ENCODE measurements at regions not wholly inside any gene's neighbourhood (a gene's known extent, or its start where the extent isn't known, plus 50 kb on each side); places are given as distances from the start of the nearest gene placed in this dataset.
"Not testable (repeated sequence)": the region's sequence is repeated elsewhere in the genome, so short reads cannot be mapped to it uniquely, and the experiment has no call there.

GRCh38 chr12:25698772-25699171 is 145.7 kb upstream of the LMNTD1 start:
- TF ChIP-seq, protein P1, sequence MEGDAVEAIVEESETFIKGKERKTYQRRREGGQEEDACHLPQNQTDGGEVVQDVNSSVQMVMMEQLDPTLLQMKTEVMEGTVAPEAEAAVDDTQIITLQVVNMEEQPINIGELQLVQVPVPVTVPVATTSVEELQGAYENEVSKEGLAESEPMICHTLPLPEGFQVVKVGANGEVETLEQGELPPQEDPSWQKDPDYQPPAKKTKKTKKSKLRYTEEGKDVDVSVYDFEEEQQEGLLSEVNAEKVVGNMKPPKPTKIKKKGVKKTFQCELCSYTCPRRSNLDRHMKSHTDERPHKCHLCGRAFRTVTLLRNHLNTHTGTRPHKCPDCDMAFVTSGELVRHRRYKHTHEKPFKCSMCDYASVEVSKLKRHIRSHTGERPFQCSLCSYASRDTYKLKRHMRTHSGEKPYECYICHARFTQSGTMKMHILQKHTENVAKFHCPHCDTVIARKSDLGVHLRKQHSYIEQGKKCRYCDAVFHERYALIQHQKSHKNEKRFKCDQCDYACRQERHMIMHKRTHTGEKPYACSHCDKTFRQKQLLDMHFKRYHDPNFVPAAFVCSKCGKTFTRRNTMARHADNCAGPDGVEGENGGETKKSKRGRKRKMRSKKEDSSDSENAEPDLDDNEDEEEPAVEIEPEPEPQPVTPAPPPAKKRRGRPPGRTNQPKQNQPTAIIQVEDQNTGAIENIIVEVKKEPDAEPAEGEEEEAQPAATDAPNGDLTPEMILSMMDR (IDR thresholded peaks at IDR 0.05) = no peak
- TF ChIP-seq POLR2A (IDR thresholded peaks at IDR 0.05) = no peak
- H3K27ac ChIP-seq = no peak overlapping the region
- intact Hi-C loops (cut with DNase I) = no loop called here
- H3K4me1 ChIP-seq = no peaks in the 10 kb centered on the region
- no peak for DNase-seq
- H3K4me3 ChIP-seq = no peak overlapping the region
- H3K9me3 ChIP-seq = no peaks in the 10 kb centered on the region
- 64 to 69% methylated on average over 2 of the region's 2 CpGs for WGBS, 2 donors
- no peaks in the 10 kb centered on the region for H3K27me3 ChIP-seq
- no peaks in the 10 kb centered on the region for H3K36me3 ChIP-seq

DNA sequence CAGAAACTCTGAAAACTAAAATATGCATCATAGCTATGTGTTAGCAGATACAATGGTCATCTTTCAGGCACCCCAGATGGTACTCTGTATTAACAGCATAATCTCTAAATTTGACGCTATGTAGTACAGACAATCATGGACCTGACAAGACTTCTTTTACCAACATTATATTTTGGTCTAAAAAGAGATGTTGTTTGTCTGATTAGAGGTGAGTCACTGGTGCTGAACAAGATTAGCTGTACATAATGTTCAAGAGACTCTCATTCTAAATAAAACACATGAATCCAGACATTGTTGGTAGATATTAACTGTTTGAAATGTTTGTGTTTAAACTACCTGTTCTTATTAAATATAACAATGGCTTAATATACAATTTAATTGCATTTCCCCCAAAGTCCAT is 146.4 kb upstream of the LMNTD1 start:
- DNase-seq = no peak
- H3K9me3 ChIP-seq = no peaks in the 10 kb centered on the region
- H3K27ac ChIP-seq = no peak overlapping the region
- H3K36me3 ChIP-seq = no peaks in the 10 kb centered on the region
- no peak overlapping the region for H3K4me3 ChIP-seq
- WGBS, 2 donors = 71 to 97% methylated on average over 1 of the region's 1 CpG
- no peaks in the 10 kb centered on the region for H3K4me1 ChIP-seq
- H3K27me3 ChIP-seq = no peaks in the 10 kb centered on the region
- intact Hi-C loops (cut with DNase I) = no loop called here
- no peak for TF ChIP-seq POLR2A (IDR thresholded peaks at IDR 0.05)
- TF ChIP-seq, protein P1 (IDR thresholded peaks at IDR 0.05) = no peak

GRCh38 chr12:25701290-25701689 is 148.2 kb upstream of the LMNTD1 start:
- H3K4me1 ChIP-seq = no peaks in the 10 kb centered on the region
- no peaks in the 10 kb centered on the region for H3K27me3 ChIP-seq
- no peaks in the 10 kb centered on the region for H3K36me3 ChIP-seq
- intact Hi-C loops (cut with DNase I) = no loop called here
- TF ChIP-seq, protein P1 (IDR thresholded peaks at IDR 0.05) = no peak
- TF ChIP-seq POLR2A (IDR thresholded peaks at IDR 0.05) = no peak
- no peaks in the 10 kb centered on the region for H3K9me3 ChIP-seq
- WGBS, 2 donors = 56 to 71% methylated on average over 4 of the region's 4 CpGs
- no peak overlapping the region for H3K27ac ChIP-seq
- DNase-seq = no peak
- no peak overlapping the region for H3K4me3 ChIP-seq

DNA sequence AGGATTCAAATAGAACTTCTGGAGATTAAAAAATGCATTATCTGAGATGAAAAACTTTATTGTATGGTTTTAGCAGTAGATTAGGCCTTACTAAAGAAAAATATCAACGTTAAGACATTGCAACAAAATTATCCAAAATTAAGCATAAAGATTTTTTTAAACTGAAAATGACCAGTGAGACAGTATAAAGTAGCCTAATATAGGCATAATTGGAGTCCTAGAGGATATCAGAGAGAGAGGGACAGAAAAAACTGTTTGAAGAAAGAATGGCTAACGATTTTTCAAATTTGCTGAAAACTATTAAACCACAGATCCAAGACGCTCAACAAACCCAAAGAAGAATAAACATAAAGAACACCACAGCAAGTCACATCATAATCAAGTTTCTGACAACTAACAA is 149.5 kb upstream of the LMNTD1 start:
- Histone ChIP-seq H3K4me3 (no peak overlapping the region), H3K9me3 (peaks cover 0 to 9% (median 7%) of the 10 kb centered on the region in 3 donors), H3K36me3 (no peaks in the 10 kb centered on the region), H3K27ac (no peak overlapping the region), H3K27me3 (no peaks in the 10 kb centered on the region), H3K4me1 (no peaks in the 10 kb centered on the region)
- 74 to 85% methylated on average over 3 of the region's 3 CpGs for WGBS, 2 donors
- TF ChIP-seq POLR2A (IDR thresholded peaks at IDR 0.05) = no peak
- TF ChIP-seq, protein P1 (IDR thresholded peaks at IDR 0.05) = no peak
- DNase-seq = no peak
- intact Hi-C loops (cut with DNase I) = no loop called here

GRCh38 chr12:25705261-25705660 is 152.2 kb upstream of the LMNTD1 start:
- WGBS, 2 donors = 0% methylated on average over 1 of the region's 1 CpG; no CpG with 5 or more reads in 1 of the 2 donors
- no peaks in the 10 kb centered on the region for H3K36me3 ChIP-seq

GRCh38 chr12:25706646-25707045 is 153.6 kb upstream of the LMNTD1 start:
- H3K4me1 ChIP-seq; intact Hi-C loops (cut with DNase I); H3K4me3 ChIP-seq; H3K27ac ChIP-seq; DNase-seq; H3K36me3 ChIP-seq; H3K27me3 ChIP-seq: not testable (repeated sequence)
- peaks cover 0 to 24% (median 15%) of the 10 kb centered on the region in 3 donors for H3K9me3 ChIP-seq

More at GRCh38 chr12:25705261-25705660, 152.2 kb upstream of the LMNTD1 start:
- TF ChIP-seq POLR2A (IDR thresholded peaks at IDR 0.05) = no peak
- TF ChIP-seq, protein P1 (IDR thresholded peaks at IDR 0.05) = no peak
- no peak for DNase-seq
- no peak overlapping the region for H3K4me3 ChIP-seq
- H3K9me3 ChIP-seq = peaks cover 0 to 13% (median 7%) of the 10 kb centered on the region in 3 donors
- intact Hi-C loops (cut with DNase I) = no loop called here
- no peaks in the 10 kb centered on the region for H3K27me3 ChIP-seq
- H3K27ac ChIP-seq = no peak overlapping the region
- no peaks in the 10 kb centered on the region for H3K4me1 ChIP-seq

Measured in esophagus squamous epithelium (tissue), 5 donors.